Tibial nerve (tissue), 4 donors: ENCODE measurements at regions not wholly inside any gene's neighbourhood (a gene's known extent, or its start where the extent isn't known, plus 50 kb on each side); places are given as distances from the start of the nearest gene placed in this dataset.

Experiments used
- DNase-seq, 2 donors: peaks; one replicate each; pipeline ENCODE4 v3.0.0-alpha.2; 2019; ENCODE audit warnings: low spot score in 2 of 2
- H3K27ac ChIP-seq, 4 donors: fragments of 200-600 bp; sonication (generic) in 3 of 4; one replicate each; pipeline ENCODE4 v1.5.1; 2017 to 2019; ENCODE audit warnings: mild to moderate bottlenecking in 1 of 4
- H3K27me3 ChIP-seq, 2 donors: fragments of 200-600 bp; sonication (generic) in 1 of 2; one replicate each; pipeline versions ENCODE4 v1.5.1 to v1.6.0; 2017 to 2019
- H3K36me3 ChIP-seq, 3 donors: fragments of 200-600 bp; sonication (generic); one replicate each; pipeline ENCODE4 v1.5.1; 2018 to 2019
- H3K4me1 ChIP-seq, 4 donors: fragments of 200-600 bp; sonication (generic) in 3 of 4; one replicate each; pipeline ENCODE4 v1.5.1; 2017 to 2019
- H3K4me3 ChIP-seq, 4 donors: fragments of 200-600 bp; sonication (generic) in 3 of 4; one replicate each; pipeline ENCODE4 v1.5.1; 2017 to 2019; ENCODE audit warnings: mild to moderate bottlenecking in 1 of 4, moderate library complexity in 1 of 4
- H3K9me3 ChIP-seq, 4 donors: fragments of 200-600 bp; sonication (generic) in 3 of 4; one replicate each; pipeline ENCODE4 v1.5.1; 2017 to 2019
- EP300 ChIP-seq, 2 donors: sonication (generic); formaldehyde crosslinking; IDR thresholded peaks; one replicate each; pipeline ENCODE4 v1.6.1; 2017; ENCODE audit warnings: antibody characterized with exemption in 2 of 2, mild to moderate bottlenecking in 1 of 2
- POLR2A ChIP-seq, 2 donors: fragments of 450-650 bp; IDR thresholded peaks; one replicate each; pipeline ENCODE4 v1.6.1; 2017; ENCODE audit warnings: antibody characterized with exemption in 2 of 2, mild to moderate bottlenecking in 2 of 2, moderate library complexity in 2 of 2
- WGBS, 2 donors: methylation state at CpG; one replicate each; pipeline ENCODE4 v1.1.5; 2018; 5-methylcytosine and 5-hydroxymethylcytosine counted together
- TF ChIP-seq, protein P1 (sequence below), 5 experiments: fragments of 200-600 bp in 3 of 5; fragments of 450-650 bp in 2 of 5; sonication (generic) in 3 of 5; IDR thresholded peaks; one replicate each; pipeline ENCODE4 v1.5.1; 2016 to 2019; ENCODE audit warnings: antibody characterized with exemption in 5 of 5, mild to moderate bottlenecking in 3 of 5, moderate library complexity in 2 of 5

DNA sequence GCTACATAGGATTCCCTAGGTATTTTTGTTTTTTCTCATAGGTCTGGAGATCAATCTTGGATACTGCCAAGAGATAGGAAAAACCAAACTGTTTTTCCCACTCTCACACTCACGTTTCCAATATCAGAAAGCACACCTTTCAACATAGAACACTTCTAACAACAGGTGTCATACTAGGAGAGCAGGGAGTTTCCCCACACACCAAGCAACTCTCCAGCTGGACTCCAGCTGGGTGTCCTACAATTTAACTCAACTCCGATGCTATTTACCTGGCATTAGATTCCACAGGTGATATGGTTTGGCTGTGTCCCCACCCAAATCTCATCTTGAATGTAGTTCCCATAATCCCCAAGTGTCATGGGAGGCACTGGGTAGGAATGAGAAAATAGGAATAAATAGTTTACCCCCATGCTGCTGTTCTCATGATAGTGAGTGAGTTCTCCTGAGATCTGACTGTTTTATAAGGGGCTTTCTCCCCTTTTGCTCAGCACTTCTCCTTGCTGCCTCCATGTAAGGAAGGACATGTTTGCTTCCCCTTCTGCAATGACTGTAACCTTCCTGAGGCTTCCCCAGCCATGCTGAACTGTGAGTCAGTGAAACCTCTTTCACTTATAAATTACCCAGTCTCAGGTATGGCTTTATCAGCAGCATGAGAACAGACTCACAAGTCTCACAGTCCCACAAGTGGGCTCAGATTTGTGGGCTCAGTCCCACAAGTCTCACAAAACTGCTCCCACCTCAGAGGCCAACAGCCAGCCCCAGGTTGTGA is 354.5 kb upstream of the THBS1 start:
- Histone ChIP-seq H3K4me1 (peaks cover 0 to 10% (median 0%) of the 10 kb centered on the region in 4 donors), H3K27me3 (no peaks in the 10 kb centered on the region), H3K4me3 (no peak overlapping the region), H3K36me3 (no peaks in the 10 kb centered on the region), H3K9me3 (no peaks in the 10 kb centered on the region), H3K27ac (no peak overlapping the region)
- TF ChIP-seq POLR2A (IDR thresholded peaks at IDR 0.05) = no peak
- WGBS, 2 donors = 91 to 97% methylated on average over 2 of the region's 2 CpGs
- DNase-seq = no peak

DNA sequence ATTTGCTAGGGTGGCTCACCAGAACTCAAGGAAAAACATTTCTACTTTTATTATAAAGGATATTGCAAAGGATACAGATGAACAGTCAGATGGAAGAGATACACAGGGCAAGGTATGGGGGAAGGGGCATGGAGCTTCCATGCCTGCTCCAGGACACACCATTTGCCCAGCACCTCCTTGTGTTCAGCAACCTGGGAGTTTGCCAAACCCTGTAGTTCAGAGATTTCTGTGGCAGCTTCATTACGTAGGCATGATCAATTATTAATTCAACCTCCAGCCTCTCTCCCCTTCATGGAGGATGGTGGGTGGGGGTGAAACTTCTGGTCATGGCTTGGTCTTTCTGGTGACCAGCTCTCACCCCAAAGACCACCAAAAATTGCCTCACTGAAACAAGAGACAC is 353.9 kb upstream of the THBS1 start:
- peaks cover 0 to 11% (median 0%) of the 10 kb centered on the region in 4 donors for H3K4me1 ChIP-seq
- DNase-seq = no peak
- H3K9me3 ChIP-seq = no peaks in the 10 kb centered on the region
- H3K27ac ChIP-seq = no peak overlapping the region
- TF ChIP-seq, protein P1, sequence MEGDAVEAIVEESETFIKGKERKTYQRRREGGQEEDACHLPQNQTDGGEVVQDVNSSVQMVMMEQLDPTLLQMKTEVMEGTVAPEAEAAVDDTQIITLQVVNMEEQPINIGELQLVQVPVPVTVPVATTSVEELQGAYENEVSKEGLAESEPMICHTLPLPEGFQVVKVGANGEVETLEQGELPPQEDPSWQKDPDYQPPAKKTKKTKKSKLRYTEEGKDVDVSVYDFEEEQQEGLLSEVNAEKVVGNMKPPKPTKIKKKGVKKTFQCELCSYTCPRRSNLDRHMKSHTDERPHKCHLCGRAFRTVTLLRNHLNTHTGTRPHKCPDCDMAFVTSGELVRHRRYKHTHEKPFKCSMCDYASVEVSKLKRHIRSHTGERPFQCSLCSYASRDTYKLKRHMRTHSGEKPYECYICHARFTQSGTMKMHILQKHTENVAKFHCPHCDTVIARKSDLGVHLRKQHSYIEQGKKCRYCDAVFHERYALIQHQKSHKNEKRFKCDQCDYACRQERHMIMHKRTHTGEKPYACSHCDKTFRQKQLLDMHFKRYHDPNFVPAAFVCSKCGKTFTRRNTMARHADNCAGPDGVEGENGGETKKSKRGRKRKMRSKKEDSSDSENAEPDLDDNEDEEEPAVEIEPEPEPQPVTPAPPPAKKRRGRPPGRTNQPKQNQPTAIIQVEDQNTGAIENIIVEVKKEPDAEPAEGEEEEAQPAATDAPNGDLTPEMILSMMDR (IDR thresholded peaks at IDR 0.05) = no peak
- TF ChIP-seq EP300 (IDR thresholded peaks at IDR 0.05) = no peak
- TF ChIP-seq POLR2A (IDR thresholded peaks at IDR 0.05) = no peak
- WGBS, 2 donors = 86 to 89% methylated on average over 1 of the region's 1 CpG
- H3K27me3 ChIP-seq = no peaks in the 10 kb centered on the region
- H3K36me3 ChIP-seq = no peaks in the 10 kb centered on the region
- no peak overlapping the region for H3K4me3 ChIP-seq

DNA sequence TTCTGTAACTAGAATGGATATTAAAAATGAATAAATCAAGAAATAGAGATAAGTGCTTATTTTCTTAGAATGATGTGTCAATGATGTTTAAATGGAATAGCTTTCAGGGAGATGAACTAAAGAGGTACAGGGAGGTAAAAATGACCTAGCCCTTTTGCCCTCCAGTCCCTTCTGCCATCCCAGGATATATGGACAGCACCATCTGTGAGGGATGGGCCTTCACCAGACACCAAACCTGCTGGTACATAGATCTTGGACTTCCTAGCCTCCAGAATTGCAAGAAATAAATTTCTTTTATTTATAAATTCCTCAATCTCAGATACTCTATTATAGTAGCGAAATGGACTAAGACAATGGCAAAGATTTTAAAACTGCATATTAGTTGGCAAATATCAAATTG is 352.0 kb upstream of the THBS1 start:
- peaks cover 0 to 15% (median 0%) of the 10 kb centered on the region in 4 donors for H3K4me1 ChIP-seq
- no peak overlapping the region for H3K4me3 ChIP-seq
- H3K27me3 ChIP-seq = no peaks in the 10 kb centered on the region
- TF ChIP-seq, protein P1 (IDR thresholded peaks at IDR 0.05) = no peak
- TF ChIP-seq POLR2A (IDR thresholded peaks at IDR 0.05) (no peak), EP300 (IDR thresholded peaks at IDR 0.05) (no peak)
- no peak for DNase-seq
- no peaks in the 10 kb centered on the region for H3K9me3 ChIP-seq
- no peak overlapping the region for H3K27ac ChIP-seq
- H3K36me3 ChIP-seq = no peaks in the 10 kb centered on the region
- 95 to 97% methylated on average over 1 of the region's 1 CpG for WGBS, 2 donors

DNA sequence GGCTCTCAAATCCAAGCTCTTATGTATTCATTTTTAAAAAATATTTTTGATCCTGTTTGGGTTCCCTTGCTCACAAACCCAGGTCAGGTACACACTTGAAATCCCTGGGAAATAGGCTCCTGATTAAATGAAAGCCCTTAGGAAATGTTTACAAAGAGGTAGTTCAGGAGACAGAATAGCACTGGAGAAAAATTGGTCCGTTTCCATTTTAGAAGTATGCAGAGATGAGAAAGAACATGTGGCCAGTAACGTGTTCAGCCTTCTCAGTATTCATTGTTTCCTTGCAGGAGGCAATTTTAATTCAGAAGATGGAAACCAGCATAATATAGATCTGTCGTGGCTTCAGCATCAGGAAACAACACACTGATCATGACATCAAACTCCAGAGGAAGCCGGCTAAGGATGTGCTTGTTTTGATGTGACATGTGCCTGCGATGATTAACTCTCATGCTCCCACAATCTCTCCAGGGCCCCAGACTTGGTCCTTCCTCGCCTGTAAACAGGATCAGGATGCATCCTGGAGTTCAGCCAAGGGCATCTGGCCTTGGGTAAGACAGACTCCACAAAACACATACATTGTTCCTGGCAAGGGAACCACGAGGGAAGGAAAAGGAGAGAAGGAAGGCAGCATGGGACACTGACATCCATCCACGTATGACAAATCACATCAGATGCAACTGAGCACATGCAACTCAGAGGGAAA is 350.5 kb upstream of the THBS1 start:
- 32 to 51% methylated on average over 8 of the region's 8 CpGs for WGBS, 2 donors
- Histone ChIP-seq H3K27me3 (no peaks in the 10 kb centered on the region), H3K4me1 (peaks cover 0 to 15% (median 0%) of the 10 kb centered on the region in 4 donors), H3K36me3 (no peaks in the 10 kb centered on the region), H3K27ac (no peak overlapping the region), H3K9me3 (no peaks in the 10 kb centered on the region), H3K4me3 (no peak overlapping the region)
- TF ChIP-seq EP300 (IDR thresholded peaks at IDR 0.05) = no peak
- no peak for TF ChIP-seq POLR2A (IDR thresholded peaks at IDR 0.05)
- TF ChIP-seq, protein P1 (IDR thresholded peaks at IDR 0.05) = no peak
- DNase-seq = no peak

DNA sequence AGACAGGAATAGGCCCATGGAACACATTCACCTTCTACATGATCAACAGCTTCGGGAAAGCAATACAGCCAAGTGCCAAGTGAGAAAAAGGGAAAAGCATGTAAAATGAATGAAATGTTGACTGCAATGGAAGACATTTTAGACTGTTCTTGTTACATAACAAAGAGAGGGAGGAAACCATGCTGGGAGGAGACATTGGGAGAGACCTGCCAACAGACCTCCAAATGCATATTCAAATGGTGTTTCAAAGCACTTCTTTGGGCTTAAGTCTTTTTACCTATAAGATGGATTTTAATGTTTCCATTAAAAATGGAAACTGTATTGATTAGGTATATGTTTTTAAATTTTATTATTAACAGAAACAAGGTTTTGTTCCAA is 350.0 kb upstream of the THBS1 start:
- WGBS, 2 donors = 89 to 95% methylated on average over 1 of the region's 1 CpG
- no peak overlapping the region for H3K27ac ChIP-seq

More for the DNA sequence above, 350.0 kb upstream of the THBS1 start:
- no peak for DNase-seq
- no peak overlapping the region for H3K4me3 ChIP-seq
- TF ChIP-seq EP300 (IDR thresholded peaks at IDR 0.05) = no peak
- TF ChIP-seq POLR2A (IDR thresholded peaks at IDR 0.05) = no peak
- TF ChIP-seq, protein P1 (IDR thresholded peaks at IDR 0.05) = no peak
- H3K4me1 ChIP-seq = peaks cover 0 to 15% (median 0%) of the 10 kb centered on the region in 4 donors
- H3K9me3 ChIP-seq = no peaks in the 10 kb centered on the region
- no peaks in the 10 kb centered on the region for H3K36me3 ChIP-seq
- H3K27me3 ChIP-seq = no peaks in the 10 kb centered on the region
